GM21526 (cell line): ENCODE measurements at regions not wholly inside any gene's neighbourhood (a gene's known extent, or its start where the extent isn't known, plus 50 kb on each side); places are given as distances from the start of the nearest gene placed in this dataset.

Experiments used
- ATAC-seq: cut with Tn5 transposase; IDR thresholded peaks from one replicate; pipeline ENCODE4 v1.9.1; 2021; ENCODE audit warnings: moderate library complexity; ENCODE audit not compliant: unreplicated experiment, low FRiP score

- ATAC-seq, result no peak
These were observed 89.1 kb upstream of the NANOS1 start for GRCh38 chr10:118940386-118940785.

GRCh38 chr10:118943253-118943652 is 86.3 kb upstream of the NANOS1 start:
- no peak for ATAC-seq

- ATAC-seq, result no peak
These were observed 84.4 kb upstream of the NANOS1 start for GRCh38 chr10:118944959-118945633.

- ATAC-seq, result no peak
These were observed 80.7 kb upstream of the NANOS1 start for GRCh38 chr10:118948786-118949185.

- no peak for ATAC-seq
These were observed 79.3 kb upstream of the NANOS1 start for GRCh38 chr10:118950190-118950680.

GRCh38 chr10:118950997-118951637 is 78.4 kb upstream of the NANOS1 start:
- ATAC-seq, result no peak

- ATAC-seq, result no peak
These were observed 76.8 kb upstream of the NANOS1 start for GRCh38 chr10:118952493-118953295.

- ATAC-seq, result no peak
These were observed 75.7 kb upstream of the NANOS1 start for GRCh38 chr10:118953598-118954393.

- no peak for ATAC-seq
These were observed 74.0 kb upstream of the NANOS1 start for GRCh38 chr10:118955531-118955930.

GRCh38 chr10:118955951-118956801 is 73.3 kb upstream of the NANOS1 start:
- ATAC-seq, result no peak

GRCh38 chr10:118956802-118957442 is 72.6 kb upstream of the NANOS1 start:
- no peak for ATAC-seq

GRCh38 chr10:118957443-118957825 is 72.1 kb upstream of the NANOS1 start:
- no peak for ATAC-seq

GRCh38 chr10:118957966-118958365 is 71.5 kb upstream of the NANOS1 start:
- no peak for ATAC-seq

- no peak for ATAC-seq
These were observed 71.0 kb upstream of the NANOS1 start for GRCh38 chr10:118958559-118958958.

GRCh38 chr10:118958984-118959925 is 70.3 kb upstream of the NANOS1 start:
- ATAC-seq, result no peak

GRCh38 chr10:118960157-118961090 is 69.1 kb upstream of the NANOS1 start:
- no peak for ATAC-seq

- no peak for ATAC-seq
These were observed 68.1 kb upstream of the NANOS1 start for GRCh38 chr10:118961436-118961835.
